Neutrophil (primary cell): ENCODE measurements at regions not wholly inside any gene's neighbourhood (a gene's known extent, or its start where the extent isn't known, plus 50 kb on each side); places are given as distances from the start of the nearest gene placed in this dataset.

Experiments
- H3K27ac ChIP-seq: fragments of 200-600 bp; sonication (generic); 2 replicates; pipeline ENCODE4 v1.5.1; 2016; ENCODE audit warnings: mild to moderate bottlenecking, moderate library complexity
- H3K27me3 ChIP-seq: fragments of 200-600 bp; sonication (generic); 2 replicates; pipeline ENCODE4 v1.6.0; 2016; ENCODE audit warnings: mild to moderate bottlenecking
- H3K36me3 ChIP-seq: fragments of 200-600 bp; sonication (generic); 2 replicates; pipeline ENCODE4 v1.5.1; 2017
- H3K4me1 ChIP-seq, 2 experiments: fragments of 200-600 bp in 1 of 2; sonication (generic) in 1 of 2; 1 replicate in 1 of 2; 2 replicates in 1 of 2; pipeline versions ENCODE4 v1.5.1 to v1.6.1; 2013 to 2016; ENCODE audit warnings: low read depth in 1 of 2, low read length in 1 of 2, mild to moderate bottlenecking in 1 of 2, moderate library complexity in 1 of 2; ENCODE audit not compliant: control insufficient read depth in 1 of 2, insufficient read depth in 1 of 2
- H3K4me3 ChIP-seq, 2 experiments: fragments of 200-600 bp in 1 of 2; sonication (generic) in 1 of 2; 1 replicate in 1 of 2; 2 replicates in 1 of 2; pipeline ENCODE4 v1.5.1; 2013 to 2016; ENCODE audit warnings: low read depth in 1 of 2, low read length in 1 of 2, mild to moderate bottlenecking in 1 of 2, moderate library complexity in 1 of 2
- H3K9me3 ChIP-seq: fragments of 200-600 bp; sonication (generic); 2 replicates; pipeline ENCODE4 v1.5.1; 2016
- CTCF ChIP-seq: fragments of 200-600 bp; sonication (generic); IDR thresholded peaks from 2 replicates; pipeline ENCODE4 v1.5.1; 2016; ENCODE audit warnings: antibody characterized with exemption

- Histone ChIP-seq H3K4me1 (no peaks in the 10 kb centered on the region), H3K9me3 (no peaks in the 10 kb centered on the region), H3K36me3 (no peaks in the 10 kb centered on the region), H3K27ac (no peak overlapping the region), H3K27me3 (no peaks in the 10 kb centered on the region), H3K4me3 (no peak overlapping the region)
- no peak for TF ChIP-seq CTCF
Measured at GRCh38 chr2:198703281-198703680, 754.5 kb downstream of the SATB2 start.

GRCh38 chr2:198702796-198703195 lies 754.9 kb downstream of the SATB2 start:
- Histone ChIP-seq H3K4me1 (no peaks in the 10 kb centered on the region), H3K4me3 (no peak overlapping the region), H3K27me3 (no peaks in the 10 kb centered on the region), H3K9me3 (no peaks in the 10 kb centered on the region), H3K27ac (no peak overlapping the region), H3K36me3 (no peaks in the 10 kb centered on the region)
- no peak for TF ChIP-seq CTCF

- Histone ChIP-seq H3K27me3 (no peaks in the 10 kb centered on the region), H3K4me3 (no peak overlapping the region), H3K4me1 (no peaks in the 10 kb centered on the region), H3K9me3 (no peaks in the 10 kb centered on the region), H3K36me3 (no peaks in the 10 kb centered on the region), H3K27ac (no peak overlapping the region)
- no peak for TF ChIP-seq CTCF
Measured at GRCh38 chr2:198701481-198701880, 756.3 kb downstream of the SATB2 start.

DNA sequence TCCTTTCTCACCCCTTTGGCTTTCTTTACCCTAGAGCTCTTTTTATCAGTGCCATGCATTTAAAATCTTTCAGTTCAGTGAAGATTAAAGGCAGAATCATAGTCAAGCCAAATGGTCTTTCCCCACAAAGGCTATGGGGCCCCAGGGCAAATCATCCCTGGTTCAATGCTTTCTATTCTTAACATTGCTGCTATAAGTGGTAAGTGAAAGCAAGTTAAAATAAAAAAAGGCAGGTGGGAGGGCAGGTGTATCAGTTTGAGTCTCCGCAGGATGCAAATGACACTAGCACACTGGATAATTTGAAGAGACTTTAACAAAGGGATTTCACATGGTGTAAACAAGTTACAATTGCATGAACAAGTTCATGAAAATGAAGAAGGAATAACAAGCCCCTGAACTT lies 757.4 kb downstream of the SATB2 start:
- Histone ChIP-seq H3K4me1 (no peaks in the 10 kb centered on the region), H3K36me3 (no peaks in the 10 kb centered on the region), H3K27ac (no peak overlapping the region)

DNA sequence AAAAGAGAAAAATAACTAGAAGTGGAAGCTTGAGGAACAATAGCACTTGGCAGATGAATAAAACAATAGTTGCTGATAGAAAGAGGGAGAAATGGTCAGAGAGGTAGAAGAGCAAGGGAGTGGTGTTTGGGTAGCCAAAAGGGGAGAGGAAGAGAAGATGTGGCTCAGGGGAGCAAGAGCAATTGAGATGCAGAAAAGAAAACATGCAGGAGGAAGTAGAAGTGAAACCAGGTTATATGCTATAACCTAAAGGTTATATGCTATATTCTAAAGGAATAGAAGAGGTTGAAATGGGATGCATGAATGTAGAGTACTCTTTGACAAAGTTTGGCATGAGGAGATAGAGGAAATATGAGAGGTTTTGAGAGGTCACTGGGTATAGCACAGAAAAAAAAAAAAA lies 759.5 kb downstream of the SATB2 start:
- TF ChIP-seq CTCF: no peak
- Histone ChIP-seq H3K36me3 (no peaks in the 10 kb centered on the region), H3K4me1 (no peaks in the 10 kb centered on the region), H3K27ac (no peak overlapping the region), H3K4me3 (no peak overlapping the region), H3K27me3 (no peaks in the 10 kb centered on the region), H3K9me3 (no peaks in the 10 kb centered on the region)

More for the DNA sequence above, 757.4 kb downstream of the SATB2 start:
- no peak overlapping the region for H3K4me3 ChIP-seq
- H3K27me3 ChIP-seq: no peaks in the 10 kb centered on the region
- H3K9me3 ChIP-seq: no peaks in the 10 kb centered on the region
- no peak for TF ChIP-seq CTCF

DNA sequence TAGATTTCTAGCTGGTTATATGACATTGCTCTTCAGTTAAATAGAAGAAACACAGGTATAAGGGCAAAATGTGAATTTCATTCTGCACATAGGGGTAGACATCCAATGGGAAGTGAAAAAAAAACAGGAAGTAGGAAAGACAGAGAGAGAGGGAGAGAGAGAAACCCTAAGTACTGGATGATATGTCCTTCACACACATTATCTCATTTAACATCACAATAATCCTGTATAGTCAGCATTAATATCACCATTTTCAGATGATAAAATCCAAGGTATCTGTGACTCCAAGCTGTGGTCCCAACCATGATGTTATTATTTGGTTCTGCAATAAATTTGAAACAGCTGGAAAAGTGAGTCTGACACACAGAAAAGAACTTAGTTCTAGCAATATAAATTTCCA lies 759.9 kb downstream of the SATB2 start:
- TF ChIP-seq CTCF: no peak

More for the DNA sequence above, 759.9 kb downstream of the SATB2 start:
- Histone ChIP-seq H3K4me1 (no peaks in the 10 kb centered on the region), H3K9me3 (no peaks in the 10 kb centered on the region), H3K4me3 (no peak overlapping the region), H3K36me3 (no peaks in the 10 kb centered on the region), H3K27ac (no peak overlapping the region), H3K27me3 (no peaks in the 10 kb centered on the region)
